GM12878 (cell line): ENCODE measurements at regions not wholly inside any gene's neighbourhood (a gene's known extent, or its start where the extent isn't known, plus 50 kb on each side); places are given as distances from the start of the nearest gene placed in this dataset.

ENCODE experiments used
- CHD1 ChIP-seq: IDR thresholded peaks from 2 replicates; pipeline ENCODE4 v1.6.1; 2012; ENCODE audit warnings: low read depth, low read length, improper control_type of control experiment
- MYC ChIP-seq: IDR thresholded peaks from 2 replicates; pipeline ENCODE4 v1.6.1; 2011; ENCODE audit warnings: mild to moderate bottlenecking, low read length, moderate library complexity, inconsistent platforms; ENCODE audit not compliant: insufficient read depth, insufficient replicate concordance, insufficient read length, severe bottlenecking
- NFIC ChIP-seq: IDR thresholded peaks from 2 replicates; pipeline ENCODE4 v1.6.1; 2012; ENCODE audit warnings: low read depth, mild to moderate bottlenecking, inconsistent platforms, low read length, moderate library complexity
- RUNX3 ChIP-seq: IDR thresholded peaks from 2 replicates; pipeline ENCODE4 v1.6.1; 2012; ENCODE audit warnings: low read length, inconsistent platforms
- ZZZ3 ChIP-seq: IDR thresholded peaks from 2 replicates; pipeline ENCODE4 v1.6.1; 2011; ENCODE audit warnings: low read depth; ENCODE audit not compliant: control insufficient read depth, insufficient read length
- TF ChIP-seq, protein P1 (sequence below), 3 experiments: IDR thresholded peaks in 2 of 3; conservative IDR thresholded peaks in 1 of 3; 2 replicates each; pipeline ENCODE4 v1.5.1; 2011; ENCODE audit warnings: low read depth in 3 of 3, low read length in 3 of 3, mild to moderate bottlenecking in 3 of 3, control low read depth in 2 of 3, moderate library complexity in 2 of 3, inconsistent platforms in 1 of 3, mixed read lengths in 1 of 3; ENCODE audit not compliant: control insufficient read depth in 2 of 3, insufficient read depth in 1 of 3; ENCODE audit errors: extremely low read depth in 1 of 3

DNA sequence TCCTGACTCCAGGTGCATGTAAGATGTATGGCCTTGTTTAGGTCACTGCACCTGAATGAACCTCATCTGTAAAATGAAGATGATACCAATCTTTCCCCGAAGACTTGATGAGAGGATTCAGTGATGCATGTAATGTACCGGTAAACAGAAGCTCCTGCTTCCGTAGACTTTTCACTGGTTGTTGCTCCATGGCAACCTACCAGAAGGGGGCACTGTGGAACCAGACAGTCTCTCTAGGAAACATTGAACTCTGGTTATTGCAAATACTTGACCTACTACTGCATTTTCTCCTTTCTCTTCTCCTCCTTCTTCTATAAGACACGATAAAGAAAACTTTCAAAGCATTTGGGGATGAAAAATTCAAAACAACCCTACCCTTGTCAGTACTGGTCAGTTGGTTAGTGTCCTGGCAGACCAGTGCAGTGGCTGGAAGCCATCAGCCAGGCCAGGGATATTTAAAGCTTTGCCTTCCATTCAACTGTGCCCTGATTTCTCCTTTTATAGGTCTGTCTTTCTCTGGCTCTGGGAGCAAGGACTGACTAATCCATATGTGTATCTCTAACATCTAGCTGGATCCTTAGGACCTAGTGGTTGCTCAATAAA lies 667.4 kb upstream of the SALL1 start:
- TF ChIP-seq ZZZ3 (no peak), RUNX3 (no peak), NFIC (no peak), CHD1 (no peak), MYC (no peak)
- TF ChIP-seq, protein P1, sequence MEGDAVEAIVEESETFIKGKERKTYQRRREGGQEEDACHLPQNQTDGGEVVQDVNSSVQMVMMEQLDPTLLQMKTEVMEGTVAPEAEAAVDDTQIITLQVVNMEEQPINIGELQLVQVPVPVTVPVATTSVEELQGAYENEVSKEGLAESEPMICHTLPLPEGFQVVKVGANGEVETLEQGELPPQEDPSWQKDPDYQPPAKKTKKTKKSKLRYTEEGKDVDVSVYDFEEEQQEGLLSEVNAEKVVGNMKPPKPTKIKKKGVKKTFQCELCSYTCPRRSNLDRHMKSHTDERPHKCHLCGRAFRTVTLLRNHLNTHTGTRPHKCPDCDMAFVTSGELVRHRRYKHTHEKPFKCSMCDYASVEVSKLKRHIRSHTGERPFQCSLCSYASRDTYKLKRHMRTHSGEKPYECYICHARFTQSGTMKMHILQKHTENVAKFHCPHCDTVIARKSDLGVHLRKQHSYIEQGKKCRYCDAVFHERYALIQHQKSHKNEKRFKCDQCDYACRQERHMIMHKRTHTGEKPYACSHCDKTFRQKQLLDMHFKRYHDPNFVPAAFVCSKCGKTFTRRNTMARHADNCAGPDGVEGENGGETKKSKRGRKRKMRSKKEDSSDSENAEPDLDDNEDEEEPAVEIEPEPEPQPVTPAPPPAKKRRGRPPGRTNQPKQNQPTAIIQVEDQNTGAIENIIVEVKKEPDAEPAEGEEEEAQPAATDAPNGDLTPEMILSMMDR (IDR thresholded peaks at IDR 0.05 in 2 of 3, conservative IDR thresholded peaks at IDR 0.05 in 1 of 3; ENCODE audit: control insufficient read depth in 2 of 3, extremely low read depth in 1 of 3, insufficient read depth in 1 of 3, low read depth in 3 of 3, low read length in 3 of 3), result peak; percentile 34 to 58 (median 48)
